ENCODE measurements at regions not wholly inside any gene's neighbourhood (a gene's known extent, or its start where the extent isn't known, plus 50 kb on each side); places are given as distances from the start of the nearest gene placed in this dataset.

DNA sequence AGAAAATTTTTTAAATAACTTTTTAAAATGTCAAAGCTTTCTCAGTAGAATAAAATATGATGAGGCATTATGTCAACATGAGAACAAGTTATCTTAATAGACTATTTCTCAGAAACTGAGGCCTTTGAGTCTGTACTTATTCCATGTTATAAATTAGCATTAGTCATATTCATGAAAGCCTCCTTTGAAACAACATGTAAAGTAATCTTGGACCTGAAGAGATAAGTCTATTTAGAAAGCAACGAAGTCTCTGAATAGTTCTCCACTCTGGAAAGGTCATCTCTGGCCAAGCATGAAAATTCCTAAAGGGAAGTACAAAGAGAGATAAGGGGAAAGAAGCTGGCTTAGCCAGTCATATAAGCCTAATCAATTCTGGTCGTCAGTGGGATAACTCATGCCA lies 150.8 kb downstream of the CYB561 start:
- TF ChIP-seq POLR2AphosphoS5 (IDR thresholded peaks at IDR 0.05; ENCODE audit: borderline replicate concordance, low read depth, low read length) (no peak), EZH2 (IDR thresholded peaks at IDR 0.05) (no peak)
